Cardiac muscle cell (in vitro differentiated cells and primary cell): ENCODE measurements at regions not wholly inside any gene's neighbourhood (a gene's known extent, or its start where the extent isn't known, plus 50 kb on each side); places are given as distances from the start of the nearest gene placed in this dataset.

Source experiments
- DNase-seq, 2 donors: peaks; one replicate each; pipeline versions ENCODE4 v3.0.0 to v3.0.0-alpha.2; 2010 to 2017; ENCODE audit warnings: low read depth in 1 of 2, low spot score in 1 of 2
- H3K27ac ChIP-seq: fragments of 200-600 bp; sonication (generic); 2 replicates; pipeline ENCODE4 v1.5.1; 2016
- H3K27me3 ChIP-seq: fragments of 200-600 bp; sonication (generic); 2 replicates; pipeline ENCODE4 v1.6.0; 2016; ENCODE audit warnings: control low read depth
- H3K36me3 ChIP-seq: fragments of 200-600 bp; sonication (generic); 2 replicates; pipeline ENCODE4 v1.5.1; 2016; ENCODE audit warnings: control low read depth
- H3K4me1 ChIP-seq: fragments of 200-600 bp; sonication (generic); 2 replicates; pipeline ENCODE4 v1.8.1; 2017; ENCODE audit warnings: low read depth, mild to moderate bottlenecking, mixed run types
- H3K4me3 ChIP-seq: fragments of 200-600 bp; sonication (generic); 2 replicates; pipeline ENCODE4 v1.5.1; 2016; ENCODE audit warnings: mild to moderate bottlenecking
- H3K9me3 ChIP-seq: fragments of 200-600 bp; sonication (generic); 2 replicates; pipeline ENCODE4 v1.5.1; 2017; ENCODE audit warnings: low read depth, mild to moderate bottlenecking, control low read depth
- TF ChIP-seq, protein P1 (sequence below): IDR thresholded peaks from 2 replicates; pipeline ENCODE4 v1.5.1; 2012; ENCODE audit warnings: low read depth, mild to moderate bottlenecking, low read length

DNA sequence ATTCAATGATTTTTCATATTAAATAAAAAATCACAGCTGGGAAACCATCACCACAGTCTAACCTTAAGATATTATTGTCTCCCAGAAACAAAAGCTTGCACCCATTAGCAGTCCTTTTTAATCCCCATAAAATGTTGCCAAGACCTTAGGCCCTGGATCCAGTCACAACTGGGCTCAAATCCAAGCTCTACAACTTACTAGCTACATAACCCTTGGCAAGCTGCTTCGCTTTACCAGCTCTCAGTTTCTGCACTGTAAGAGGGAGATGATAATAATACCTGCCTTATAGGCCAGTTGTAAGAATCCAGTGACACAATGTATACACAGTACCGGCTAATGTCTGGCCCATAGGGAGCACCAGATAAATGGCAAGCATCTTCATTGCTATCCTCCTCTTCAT, 400.9 kb upstream of the FGF13 start:
- Histone ChIP-seq H3K4me3 (no peak overlapping the region), H3K9me3 (no peaks in the 10 kb centered on the region), H3K4me1 (no peaks in the 10 kb centered on the region), H3K36me3 (no peaks in the 10 kb centered on the region), H3K27me3 (no peaks in the 10 kb centered on the region), H3K27ac (no peak overlapping the region)
- TF ChIP-seq, protein P1, sequence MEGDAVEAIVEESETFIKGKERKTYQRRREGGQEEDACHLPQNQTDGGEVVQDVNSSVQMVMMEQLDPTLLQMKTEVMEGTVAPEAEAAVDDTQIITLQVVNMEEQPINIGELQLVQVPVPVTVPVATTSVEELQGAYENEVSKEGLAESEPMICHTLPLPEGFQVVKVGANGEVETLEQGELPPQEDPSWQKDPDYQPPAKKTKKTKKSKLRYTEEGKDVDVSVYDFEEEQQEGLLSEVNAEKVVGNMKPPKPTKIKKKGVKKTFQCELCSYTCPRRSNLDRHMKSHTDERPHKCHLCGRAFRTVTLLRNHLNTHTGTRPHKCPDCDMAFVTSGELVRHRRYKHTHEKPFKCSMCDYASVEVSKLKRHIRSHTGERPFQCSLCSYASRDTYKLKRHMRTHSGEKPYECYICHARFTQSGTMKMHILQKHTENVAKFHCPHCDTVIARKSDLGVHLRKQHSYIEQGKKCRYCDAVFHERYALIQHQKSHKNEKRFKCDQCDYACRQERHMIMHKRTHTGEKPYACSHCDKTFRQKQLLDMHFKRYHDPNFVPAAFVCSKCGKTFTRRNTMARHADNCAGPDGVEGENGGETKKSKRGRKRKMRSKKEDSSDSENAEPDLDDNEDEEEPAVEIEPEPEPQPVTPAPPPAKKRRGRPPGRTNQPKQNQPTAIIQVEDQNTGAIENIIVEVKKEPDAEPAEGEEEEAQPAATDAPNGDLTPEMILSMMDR = no peak
- DNase-seq = no peak

DNA sequence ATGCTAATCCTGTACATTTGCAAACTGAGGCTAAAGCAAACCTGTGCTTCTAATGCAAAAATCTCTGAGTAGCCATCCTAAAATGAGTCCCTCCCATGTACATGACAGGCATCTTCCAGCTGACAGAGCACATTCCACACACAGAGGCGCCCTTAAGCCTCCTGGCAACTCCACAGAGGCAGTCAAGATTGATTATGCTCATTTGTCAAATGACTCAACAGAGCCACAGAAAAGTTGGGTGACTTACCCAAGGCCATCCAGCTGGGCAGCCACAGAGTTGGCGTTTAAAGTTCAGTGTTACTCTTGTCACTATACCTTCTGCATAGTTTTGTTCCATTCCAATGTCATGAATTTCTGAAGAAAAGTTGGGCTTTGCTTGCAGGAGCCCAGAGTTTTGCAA, 394.6 kb upstream of the FGF13 start:
- H3K4me1 ChIP-seq = no peaks in the 10 kb centered on the region
- no peaks in the 10 kb centered on the region for H3K36me3 ChIP-seq
- no peak for DNase-seq
- TF ChIP-seq, protein P1 = no peak
- H3K9me3 ChIP-seq = no peaks in the 10 kb centered on the region
- no peaks in the 10 kb centered on the region for H3K27me3 ChIP-seq
- H3K4me3 ChIP-seq = no peak overlapping the region
- H3K27ac ChIP-seq = no peak overlapping the region

DNA sequence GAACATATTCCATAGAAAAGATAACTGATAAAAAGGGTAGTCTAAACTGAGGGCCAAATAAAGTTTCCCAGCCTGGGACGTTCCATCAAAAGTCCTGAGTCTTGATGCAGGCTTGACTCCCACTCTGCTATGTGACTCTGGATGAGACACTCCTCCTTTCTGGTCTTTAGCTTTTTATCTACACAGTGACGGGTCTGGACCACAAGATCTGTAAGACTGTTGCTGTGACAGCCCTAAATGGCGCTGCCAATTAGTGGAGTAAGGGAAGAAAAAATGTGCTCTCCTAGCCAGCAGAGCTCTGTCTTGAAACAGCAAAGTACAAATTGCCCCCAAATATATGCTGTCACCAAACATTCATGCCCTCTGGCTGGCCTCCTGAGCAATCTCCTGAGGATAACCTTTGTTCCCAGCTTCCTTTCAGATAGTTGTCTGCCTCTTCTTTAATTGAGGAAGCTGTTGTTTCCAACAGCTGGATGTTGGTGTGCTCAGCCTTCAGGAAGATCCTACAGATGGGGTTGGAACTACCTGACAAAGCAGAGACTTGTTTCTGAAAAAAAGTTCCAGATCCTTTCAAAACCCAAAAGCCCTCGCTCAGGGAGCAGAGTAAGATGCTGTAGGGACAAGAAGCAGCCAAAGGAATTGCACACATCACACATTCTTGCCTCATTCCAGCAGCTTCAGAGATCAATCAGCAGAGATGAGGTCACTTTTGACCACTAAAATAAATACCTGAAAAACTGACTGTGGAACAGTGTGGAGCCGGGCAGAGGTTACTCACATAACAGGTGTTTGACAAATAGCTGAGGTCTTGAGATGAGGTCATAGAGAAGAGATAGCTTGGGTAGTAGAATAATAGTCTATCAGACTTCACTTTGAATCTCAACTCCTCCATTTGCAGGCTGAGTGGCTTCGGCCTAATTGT, 383.4 kb upstream of the FGF13 start:
- TF ChIP-seq, protein P1 = no peak
- Histone ChIP-seq H3K4me1 (no peaks in the 10 kb centered on the region), H3K9me3 (no peaks in the 10 kb centered on the region), H3K27me3 (no peaks in the 10 kb centered on the region), H3K4me3 (no peak overlapping the region), H3K27ac (no peak overlapping the region), H3K36me3 (no peaks in the 10 kb centered on the region)
- no peak for DNase-seq

DNA sequence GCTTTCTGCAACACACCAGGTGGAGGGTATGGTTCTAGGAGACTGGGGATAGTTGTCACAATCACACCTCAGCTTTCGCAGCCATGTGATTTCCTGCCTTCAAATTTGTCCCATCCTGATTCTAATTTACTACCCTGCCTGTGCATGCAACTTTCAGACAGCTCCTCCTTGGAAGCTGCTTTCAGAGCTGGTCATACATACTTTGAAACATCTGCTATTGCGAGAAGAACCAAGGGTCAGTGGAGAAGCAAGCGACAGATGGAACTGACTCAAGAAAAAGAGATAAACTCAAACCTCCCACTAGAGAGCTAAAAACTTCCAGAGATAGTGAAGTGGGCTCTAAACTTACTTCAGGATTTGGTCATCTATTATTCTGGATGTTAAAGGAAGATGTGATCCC, 381.7 kb upstream of the FGF13 start:
- TF ChIP-seq, protein P1 = no peak
- H3K4me1 ChIP-seq = no peaks in the 10 kb centered on the region
- no peaks in the 10 kb centered on the region for H3K36me3 ChIP-seq
- DNase-seq = no peak
- no peaks in the 10 kb centered on the region for H3K9me3 ChIP-seq
- no peak overlapping the region for H3K27ac ChIP-seq
- no peak overlapping the region for H3K4me3 ChIP-seq
- no peaks in the 10 kb centered on the region for H3K27me3 ChIP-seq

DNA sequence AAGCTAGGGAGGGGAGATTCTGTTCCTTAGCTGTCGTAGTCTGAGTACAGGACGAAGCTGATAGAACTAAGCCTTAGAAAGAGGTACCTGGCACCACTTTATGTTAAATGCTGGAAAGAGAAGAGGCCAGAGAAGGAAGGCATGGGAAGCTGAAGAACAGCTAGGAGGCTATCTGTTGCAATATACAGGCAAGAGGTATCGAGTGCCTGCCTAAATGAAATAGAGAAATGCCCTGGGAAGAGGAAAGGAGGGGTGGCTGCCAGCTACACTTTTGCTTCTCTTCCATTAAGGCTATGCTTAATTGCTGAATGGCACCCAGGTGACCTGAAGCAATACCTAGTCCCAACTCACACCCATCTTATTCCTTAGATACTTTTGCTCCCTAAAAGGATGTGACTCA, 380.4 kb upstream of the FGF13 start:
- no peaks in the 10 kb centered on the region for H3K4me1 ChIP-seq
- H3K9me3 ChIP-seq = no peaks in the 10 kb centered on the region
- TF ChIP-seq, protein P1 = no peak
- no peaks in the 10 kb centered on the region for H3K27me3 ChIP-seq
- H3K36me3 ChIP-seq = no peaks in the 10 kb centered on the region
- H3K27ac ChIP-seq = no peak overlapping the region
- no peak for DNase-seq
- H3K4me3 ChIP-seq = no peak overlapping the region
